ENCODE measurements at regions not wholly inside any gene's neighbourhood (a gene's known extent, or its start where the extent isn't known, plus 50 kb on each side); places are given as distances from the start of the nearest gene placed in this dataset.

DNA sequence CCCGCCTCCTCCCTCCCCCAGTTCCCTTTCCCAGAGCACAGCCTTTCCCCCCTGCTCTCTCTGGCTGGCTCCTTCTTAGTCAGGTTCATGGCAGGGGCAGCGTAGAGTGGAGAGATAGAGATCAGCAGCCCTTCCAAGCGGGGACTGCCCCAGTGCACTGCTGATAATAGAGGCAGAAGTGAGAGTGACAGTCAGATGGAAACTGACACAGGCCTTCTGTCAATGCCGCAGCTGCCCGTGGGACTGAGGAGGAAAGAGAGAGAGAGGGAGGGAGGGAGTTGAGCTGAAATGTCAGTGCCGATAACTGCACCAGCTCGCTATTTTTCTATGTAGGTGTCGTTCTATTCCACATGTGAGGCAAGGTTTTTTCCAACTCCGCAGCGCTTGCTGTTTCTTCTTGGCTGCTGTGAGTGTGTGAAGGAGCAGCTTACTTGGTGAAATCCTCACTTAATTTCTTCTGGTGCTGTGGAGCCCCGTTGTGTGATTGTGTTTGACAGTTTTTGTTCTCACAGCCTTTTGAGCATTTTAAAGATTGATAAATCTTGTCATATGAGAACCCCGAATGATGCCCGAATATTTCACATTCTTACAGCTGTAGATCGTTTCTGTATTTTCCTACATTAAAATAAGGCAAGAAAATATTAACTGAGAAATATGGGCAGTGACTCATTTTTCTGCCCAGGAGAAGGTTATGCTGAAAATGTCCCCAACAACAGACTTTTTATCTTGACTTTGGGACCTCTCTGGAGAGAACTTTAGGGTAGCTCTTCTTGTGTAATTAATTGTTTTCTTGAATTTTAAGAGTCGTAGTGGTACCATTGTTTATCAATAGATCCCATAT lies 386.4 kb upstream of the MMS22L start:
- TF ChIP-seq POLR2AphosphoS5 (IDR thresholded peaks at IDR 0.05): no peak
- TF ChIP-seq, protein P1, sequence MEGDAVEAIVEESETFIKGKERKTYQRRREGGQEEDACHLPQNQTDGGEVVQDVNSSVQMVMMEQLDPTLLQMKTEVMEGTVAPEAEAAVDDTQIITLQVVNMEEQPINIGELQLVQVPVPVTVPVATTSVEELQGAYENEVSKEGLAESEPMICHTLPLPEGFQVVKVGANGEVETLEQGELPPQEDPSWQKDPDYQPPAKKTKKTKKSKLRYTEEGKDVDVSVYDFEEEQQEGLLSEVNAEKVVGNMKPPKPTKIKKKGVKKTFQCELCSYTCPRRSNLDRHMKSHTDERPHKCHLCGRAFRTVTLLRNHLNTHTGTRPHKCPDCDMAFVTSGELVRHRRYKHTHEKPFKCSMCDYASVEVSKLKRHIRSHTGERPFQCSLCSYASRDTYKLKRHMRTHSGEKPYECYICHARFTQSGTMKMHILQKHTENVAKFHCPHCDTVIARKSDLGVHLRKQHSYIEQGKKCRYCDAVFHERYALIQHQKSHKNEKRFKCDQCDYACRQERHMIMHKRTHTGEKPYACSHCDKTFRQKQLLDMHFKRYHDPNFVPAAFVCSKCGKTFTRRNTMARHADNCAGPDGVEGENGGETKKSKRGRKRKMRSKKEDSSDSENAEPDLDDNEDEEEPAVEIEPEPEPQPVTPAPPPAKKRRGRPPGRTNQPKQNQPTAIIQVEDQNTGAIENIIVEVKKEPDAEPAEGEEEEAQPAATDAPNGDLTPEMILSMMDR (IDR thresholded peaks at IDR 0.05): no peak
- no peak for TF ChIP-seq EP300 (IDR thresholded peaks at IDR 0.05)
